Ureter (tissue), 1 donor: ENCODE measurements at regions not wholly inside any gene's neighbourhood (a gene's known extent, or its start where the extent isn't known, plus 50 kb on each side); places are given as distances from the start of the nearest gene placed in this dataset.

Source experiments
- DNase-seq: peaks from one replicate; pipeline ENCODE4 v3.0.0-alpha.2; 2020; ENCODE audit warnings: low spot score
- donor health status: DM: yes; HTN: yes; CAD: no.

GRCh38 chr16:17654571-17654970 is 183.8 kb upstream of the XYLT1 start:
- no peak for DNase-seq

- no peak for DNase-seq
Observed at GRCh38 chr16:17654142-17654541, 183.4 kb upstream of the XYLT1 start.

- DNase-seq: no peak
Observed at GRCh38 chr16:17647879-17648872, 177.4 kb upstream of the XYLT1 start.

- DNase-seq: no peak
Observed at GRCh38 chr16:17643935-17644334, 173.2 kb upstream of the XYLT1 start.

- no peak for DNase-seq
Observed at GRCh38 chr16:17641990-17642389, 171.2 kb upstream of the XYLT1 start.

GRCh38 chr16:17638134-17638533 is 167.4 kb upstream of the XYLT1 start:
- DNase-seq: no peak

GRCh38 chr16:17635183-17635582 is 164.4 kb upstream of the XYLT1 start:
- DNase-seq: no peak

GRCh38 chr16:17633181-17633951 is 162.6 kb upstream of the XYLT1 start:
- peak; percentile 53 for DNase-seq

GRCh38 chr16:17632667-17633066 is 161.9 kb upstream of the XYLT1 start:
- no peak for DNase-seq

- no peak for DNase-seq
Observed at GRCh38 chr16:17629936-17630335, 159.2 kb upstream of the XYLT1 start.

GRCh38 chr16:17628983-17629382 is 158.2 kb upstream of the XYLT1 start:
- DNase-seq: no peak

GRCh38 chr16:17622366-17622765 is 151.6 kb upstream of the XYLT1 start:
- no peak for DNase-seq

- DNase-seq: no peak
Observed at GRCh38 chr16:17619261-17619660, 148.5 kb upstream of the XYLT1 start.

GRCh38 chr16:17617021-17617552 is 146.3 kb upstream of the XYLT1 start:
- no peak for DNase-seq

GRCh38 chr16:17612336-17612735 is 141.6 kb upstream of the XYLT1 start:
- DNase-seq: no peak

- no peak for DNase-seq
Observed at GRCh38 chr16:17607609-17608008, 136.8 kb upstream of the XYLT1 start.

GRCh38 chr16:17607075-17607509 is 136.3 kb upstream of the XYLT1 start:
- DNase-seq: no peak

- DNase-seq: no peak
Observed at GRCh38 chr16:17606460-17606859, 135.7 kb upstream of the XYLT1 start.

- no peak for DNase-seq
Observed at GRCh38 chr16:17605784-17606183, 135.0 kb upstream of the XYLT1 start.

GRCh38 chr16:17603626-17604025 is 132.9 kb upstream of the XYLT1 start:
- no peak for DNase-seq

- DNase-seq: no peak
Observed at GRCh38 chr16:17602678-17603077, 131.9 kb upstream of the XYLT1 start.

GRCh38 chr16:17598968-17599367 is 128.2 kb upstream of the XYLT1 start:
- DNase-seq: no peak
